Body of pancreas (tissue), 4 donors: ENCODE measurements at regions not wholly inside any gene's neighbourhood (a gene's known extent, or its start where the extent isn't known, plus 50 kb on each side); places are given as distances from the start of the nearest gene placed in this dataset.

Experiments used
- CTCF ChIP-seq, 7 experiments: fragments of 450-650 bp in 4 of 7; fragments of 200-600 bp in 3 of 7; sonication (generic) in 3 of 7; IDR thresholded peaks; one replicate each; pipeline ENCODE4 v1.5.1; 2016 to 2019; ENCODE audit warnings: antibody characterized with exemption in 7 of 7
- POLR2A ChIP-seq, 3 donors: fragments of 450-650 bp; IDR thresholded peaks; one replicate each; pipeline ENCODE4 v1.6.1; 2016; ENCODE audit warnings: antibody characterized with exemption in 3 of 3, mild to moderate bottlenecking in 2 of 3

- TF ChIP-seq CTCF (IDR thresholded peaks at IDR 0.05) (no peak), POLR2A (IDR thresholded peaks at IDR 0.05) (no peak)
Measured at GRCh38 chr12:111269718-111270117, 99.2 kb downstream of the PHETA1 start.
